Gastroesophageal sphincter (tissue), 3 donors: ENCODE measurements at regions not wholly inside any gene's neighbourhood (a gene's known extent, or its start where the extent isn't known, plus 50 kb on each side); places are given as distances from the start of the nearest gene placed in this dataset.

Experiments used
- EP300 ChIP-seq: sonication (generic); formaldehyde crosslinking; IDR thresholded peaks from one replicate; pipeline ENCODE4 v1.6.1; 2017; ENCODE audit warnings: antibody characterized with exemption, mild to moderate bottlenecking
- POLR2AphosphoS5 ChIP-seq: sonication (generic); formaldehyde crosslinking; IDR thresholded peaks from one replicate; pipeline ENCODE4 v1.6.1; 2017; ENCODE audit warnings: antibody characterized with exemption
- TF ChIP-seq, protein P1 (sequence below), 4 experiments: fragments of 200-600 bp in 2 of 4; fragments of 450-650 bp in 2 of 4; sonication (generic) in 1 of 4; IDR thresholded peaks; one replicate each; pipeline ENCODE4 v1.5.1; 2017 to 2019; ENCODE audit warnings: antibody characterized with exemption in 4 of 4, mild to moderate bottlenecking in 2 of 4, moderate library complexity in 2 of 4

DNA sequence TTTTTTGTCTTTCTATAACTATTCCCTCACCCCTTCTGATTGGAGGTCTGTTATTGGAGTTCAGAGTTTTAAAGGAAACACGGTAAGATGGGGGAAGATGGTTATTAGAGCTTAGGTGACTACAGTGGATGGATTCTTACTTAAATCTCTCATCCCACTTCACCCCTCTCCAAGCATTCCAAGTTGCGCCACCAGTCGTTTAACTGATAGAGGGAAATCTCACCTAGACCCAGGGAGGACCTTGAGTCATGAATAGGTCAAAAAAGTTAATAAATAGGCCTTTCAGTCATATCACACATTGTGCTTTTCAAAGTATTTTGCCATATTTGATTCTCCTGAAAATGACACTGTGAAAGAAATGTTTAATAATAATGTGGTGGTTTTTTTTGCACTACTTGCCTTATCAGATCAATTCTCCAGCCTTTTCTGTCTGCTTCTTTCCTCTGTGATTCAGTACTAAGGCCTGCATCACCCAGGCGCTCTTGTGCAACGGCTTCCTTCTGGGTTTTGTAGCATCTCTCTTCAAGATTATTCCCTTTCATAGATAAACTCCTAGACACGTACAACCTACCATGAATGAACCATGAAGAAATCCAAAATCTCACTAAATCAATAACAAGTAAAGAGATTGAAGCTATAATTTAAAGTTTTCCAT lies 100.4 kb upstream of the TGFBR2 start:
- TF ChIP-seq POLR2AphosphoS5 (no peak), EP300 (no peak)
- TF ChIP-seq, protein P1, sequence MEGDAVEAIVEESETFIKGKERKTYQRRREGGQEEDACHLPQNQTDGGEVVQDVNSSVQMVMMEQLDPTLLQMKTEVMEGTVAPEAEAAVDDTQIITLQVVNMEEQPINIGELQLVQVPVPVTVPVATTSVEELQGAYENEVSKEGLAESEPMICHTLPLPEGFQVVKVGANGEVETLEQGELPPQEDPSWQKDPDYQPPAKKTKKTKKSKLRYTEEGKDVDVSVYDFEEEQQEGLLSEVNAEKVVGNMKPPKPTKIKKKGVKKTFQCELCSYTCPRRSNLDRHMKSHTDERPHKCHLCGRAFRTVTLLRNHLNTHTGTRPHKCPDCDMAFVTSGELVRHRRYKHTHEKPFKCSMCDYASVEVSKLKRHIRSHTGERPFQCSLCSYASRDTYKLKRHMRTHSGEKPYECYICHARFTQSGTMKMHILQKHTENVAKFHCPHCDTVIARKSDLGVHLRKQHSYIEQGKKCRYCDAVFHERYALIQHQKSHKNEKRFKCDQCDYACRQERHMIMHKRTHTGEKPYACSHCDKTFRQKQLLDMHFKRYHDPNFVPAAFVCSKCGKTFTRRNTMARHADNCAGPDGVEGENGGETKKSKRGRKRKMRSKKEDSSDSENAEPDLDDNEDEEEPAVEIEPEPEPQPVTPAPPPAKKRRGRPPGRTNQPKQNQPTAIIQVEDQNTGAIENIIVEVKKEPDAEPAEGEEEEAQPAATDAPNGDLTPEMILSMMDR (IDR thresholded peaks at IDR 0.05) = no peak
